Psoas muscle (tissue), 7 donors: ENCODE measurements at regions not wholly inside any gene's neighbourhood (a gene's known extent, or its start where the extent isn't known, plus 50 kb on each side); places are given as distances from the start of the nearest gene placed in this dataset.

Source experiments
- ATAC-seq, 4 donors: fragments of 200-7000 bp; cut with Tn5 transposase; one replicate each; pipeline ENCODE4 v1.9.1; 2020; ENCODE audit warnings: moderate library complexity in 3 of 4, mild to moderate bottlenecking in 2 of 4
- DNase-seq, 2 donors: peaks; one replicate each; pipeline ENCODE4 v3.0.0-alpha.2; 2020
- H3K27ac ChIP-seq: fragments of 200-600 bp; one replicate; pipeline ENCODE4 v1.8.0; 2022
- H3K27me3 ChIP-seq, 3 donors: fragments of 200-600 bp in 1 of 3; one replicate each; pipeline versions ENCODE4 v1.6.1 to v1.8.0; 2013 to 2022; ENCODE audit warnings: low read length in 2 of 3, mild to moderate bottlenecking in 2 of 3, moderate library complexity in 1 of 3; ENCODE audit not compliant: insufficient read depth in 3 of 3
- H3K36me3 ChIP-seq, 2 donors: fragments of 200-600 bp in 1 of 2; one replicate each; pipeline versions ENCODE4 v1.6.1 to v1.8.0; 2013 to 2022; ENCODE audit warnings: low read depth in 1 of 2, mild to moderate bottlenecking in 1 of 2, moderate library complexity in 1 of 2; ENCODE audit not compliant: insufficient read depth in 1 of 2
- H3K4me1 ChIP-seq: fragments of 200-600 bp; one replicate; pipeline ENCODE4 v1.8.0; 2022
- H3K4me3 ChIP-seq: fragments of 200-600 bp; one replicate; pipeline ENCODE4 v1.8.0; 2022; ENCODE audit warnings: mild to moderate bottlenecking
- H3K9me3 ChIP-seq: fragments of 200-600 bp; one replicate; pipeline ENCODE4 v1.8.0; 2022
- WGBS, 3 donors: extraction: QIAGEN DNeasy Blood & Tissue Kit; methylation state at CpG; one replicate each; pipeline versions ENCODE4 v1.1.6 to v1.1.7; 2013; 5-methylcytosine and 5-hydroxymethylcytosine counted together
- intact Hi-C, 2 donors: fragments of 100-400 bp; cut with DNase I; formaldehyde crosslinking; loops; one replicate each; pipeline versions ENCODE4 v1.11.0 to v1.14.2; 2022
- TF ChIP-seq, protein P1 (sequence below): fragments of 200-600 bp; IDR thresholded peaks from one replicate; pipeline ENCODE4 v1.8.0; 2022; ENCODE audit warnings: antibody characterized with exemption
- donor health status: healthy with polysubstance abuse.
- donor health status: DM: no; HTN: no; CAD: no; lungs with moderate emphysema.
- donor health status: Bipolar disorder and iron deficiency.
- donor health status: healthy.
- donor health status: DM: yes; HTN: yes; CAD: no.
- donor health status: DM: no; HTN: no; CAD: no.
- donor health status: DM: yes; HTN: yes; CAD: no.

- Histone ChIP-seq H3K36me3 (no peaks in the 10 kb centered on the region), H3K9me3 (no peaks in the 10 kb centered on the region), H3K27me3 (peaks cover 0 to 2% (median 0%) of the 10 kb centered on the region in 3 donors), H3K4me3 (no peak overlapping the region), H3K27ac (no peak overlapping the region), H3K4me1 (no peaks in the 10 kb centered on the region)
- 73 to 74% (median 73%) methylated on average over 1 of the region's 1 CpG for WGBS, 3 donors
- ATAC-seq (no peak), DNase-seq (no peak)
- intact Hi-C loops: no loop called here
- TF ChIP-seq, protein P1, sequence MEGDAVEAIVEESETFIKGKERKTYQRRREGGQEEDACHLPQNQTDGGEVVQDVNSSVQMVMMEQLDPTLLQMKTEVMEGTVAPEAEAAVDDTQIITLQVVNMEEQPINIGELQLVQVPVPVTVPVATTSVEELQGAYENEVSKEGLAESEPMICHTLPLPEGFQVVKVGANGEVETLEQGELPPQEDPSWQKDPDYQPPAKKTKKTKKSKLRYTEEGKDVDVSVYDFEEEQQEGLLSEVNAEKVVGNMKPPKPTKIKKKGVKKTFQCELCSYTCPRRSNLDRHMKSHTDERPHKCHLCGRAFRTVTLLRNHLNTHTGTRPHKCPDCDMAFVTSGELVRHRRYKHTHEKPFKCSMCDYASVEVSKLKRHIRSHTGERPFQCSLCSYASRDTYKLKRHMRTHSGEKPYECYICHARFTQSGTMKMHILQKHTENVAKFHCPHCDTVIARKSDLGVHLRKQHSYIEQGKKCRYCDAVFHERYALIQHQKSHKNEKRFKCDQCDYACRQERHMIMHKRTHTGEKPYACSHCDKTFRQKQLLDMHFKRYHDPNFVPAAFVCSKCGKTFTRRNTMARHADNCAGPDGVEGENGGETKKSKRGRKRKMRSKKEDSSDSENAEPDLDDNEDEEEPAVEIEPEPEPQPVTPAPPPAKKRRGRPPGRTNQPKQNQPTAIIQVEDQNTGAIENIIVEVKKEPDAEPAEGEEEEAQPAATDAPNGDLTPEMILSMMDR: no peak
Observed at GRCh38 chr11:103733889-103734288, 302.6 kb upstream of the DDI1 start.

GRCh38 chr11:103735497-103736032, 300.9 kb upstream of the DDI1 start:
- Histone ChIP-seq H3K9me3 (no peaks in the 10 kb centered on the region), H3K4me3 (no peak overlapping the region), H3K36me3 (no peaks in the 10 kb centered on the region), H3K4me1 (no peaks in the 10 kb centered on the region), H3K27ac (no peak overlapping the region), H3K27me3 (peaks cover 0 to 2% (median 0%) of the 10 kb centered on the region in 3 donors)
- 23 to 44% (median 29%) methylated on average over 4 of the region's 4 CpGs for WGBS, 3 donors
- DNase-seq (no peak), ATAC-seq (peak in 3 of 4 donors; percentile 23 to 70 (median 49))
- intact Hi-C loops: no loop called here
- TF ChIP-seq, protein P1: no peak

DNA sequence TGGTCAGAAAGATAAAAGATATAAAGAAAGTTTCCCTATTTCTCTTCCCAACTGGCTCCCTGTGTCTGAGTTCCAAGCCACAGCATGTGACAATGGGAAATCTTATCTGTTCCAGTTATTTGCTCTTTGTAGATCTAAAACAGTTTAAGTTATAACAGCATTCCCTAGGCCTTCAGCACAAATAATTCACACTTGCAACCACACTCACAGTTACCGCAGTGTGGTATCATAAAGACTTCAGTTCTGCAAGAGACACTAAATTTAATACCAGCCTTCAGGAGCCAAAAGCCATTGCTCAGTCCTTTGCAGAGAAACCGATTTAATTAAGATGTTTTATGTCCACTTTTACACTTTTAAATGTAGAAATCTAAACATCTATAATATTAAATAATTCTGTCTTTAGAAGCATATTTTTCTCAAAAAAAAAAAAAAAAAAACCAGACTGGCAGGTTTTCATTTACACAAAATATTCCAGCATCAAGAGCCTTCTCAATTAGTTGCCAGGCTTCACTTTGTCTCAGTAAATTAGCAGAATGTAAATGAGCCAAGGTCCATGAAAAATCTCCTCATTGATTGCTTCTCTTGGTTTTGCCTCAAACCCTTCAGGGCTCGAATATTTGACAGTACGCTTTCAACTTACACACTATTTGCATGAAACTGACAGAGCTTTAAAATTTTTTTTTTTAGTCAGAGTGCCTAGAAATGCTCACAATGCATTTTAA, 300.0 kb upstream of the DDI1 start:
- no peaks in the 10 kb centered on the region for H3K4me1 ChIP-seq
- H3K27me3 ChIP-seq: peaks cover 0 to 2% (median 0%) of the 10 kb centered on the region in 3 donors
- TF ChIP-seq, protein P1: no peak
- ATAC-seq (no peak), DNase-seq (no peak)
- 65 to 86% (median 67%) methylated on average over 4 of the region's 4 CpGs for WGBS, 3 donors
- no peaks in the 10 kb centered on the region for H3K36me3 ChIP-seq
- H3K9me3 ChIP-seq: no peaks in the 10 kb centered on the region
- H3K4me3 ChIP-seq: no peak overlapping the region
- no peak overlapping the region for H3K27ac ChIP-seq
- intact Hi-C loops: no loop called here

DNA sequence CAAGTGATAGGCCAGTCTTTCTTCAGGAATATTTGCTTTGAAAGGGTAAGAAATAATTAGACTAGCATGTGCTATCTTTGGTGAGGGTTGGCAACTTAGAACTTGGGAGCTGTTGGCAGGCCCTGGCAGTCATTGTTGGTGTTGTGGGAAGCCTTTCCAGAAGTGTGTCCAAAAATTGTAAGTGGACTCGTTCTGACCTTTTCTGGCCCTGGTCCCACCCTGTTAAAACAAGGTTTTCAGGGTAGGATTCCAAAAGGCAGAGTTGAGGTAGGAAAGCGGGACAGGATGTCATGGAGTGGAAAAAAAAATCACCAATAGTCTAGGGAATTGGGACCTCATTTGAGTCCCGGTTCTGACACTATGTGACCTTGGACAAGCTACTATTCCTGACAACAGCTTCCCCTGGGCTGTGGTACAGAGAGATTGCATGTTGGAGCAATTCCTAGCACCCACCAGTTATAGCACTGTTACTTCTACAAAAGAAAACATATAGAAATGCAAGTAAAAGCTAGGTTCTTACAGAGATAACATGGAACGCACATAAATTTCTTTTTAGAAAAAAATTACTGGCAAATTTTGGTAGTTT, 299.3 kb upstream of the DDI1 start:
- Histone ChIP-seq H3K27ac (no peak overlapping the region), H3K9me3 (no peaks in the 10 kb centered on the region), H3K27me3 (peaks cover 0 to 2% (median 0%) of the 10 kb centered on the region in 3 donors), H3K4me1 (no peaks in the 10 kb centered on the region), H3K36me3 (no peaks in the 10 kb centered on the region), H3K4me3 (no peak overlapping the region)
- TF ChIP-seq, protein P1: no peak
- ATAC-seq: no peak
- intact Hi-C loops: no loop called here
- WGBS, 3 donors: 33 to 35% (median 33%) methylated on average over 4 of the region's 4 CpGs
- DNase-seq: no peak
